Neural progenitor cell (in vitro differentiated cells): ENCODE measurements at regions not wholly inside any gene's neighbourhood (a gene's known extent, or its start where the extent isn't known, plus 50 kb on each side); places are given as distances from the start of the nearest gene placed in this dataset.
A peak's percentile ranks its signal among the peaks of the same experiment; 100 is the strongest.

ENCODE experiments used
- EZH2 ChIP-seq: fragments of 200-600 bp; sonication (generic); IDR thresholded peaks from 2 replicates; pipeline ENCODE4 v1.6.1; 2017; ENCODE audit warnings: antibody characterized with exemption, mild to moderate bottlenecking, moderate library complexity
- TF ChIP-seq, protein P1 (sequence below): fragments of 200-600 bp; sonication (generic); IDR thresholded peaks from 2 replicates; pipeline ENCODE4 v1.5.1; 2017; ENCODE audit warnings: antibody characterized with exemption, mild to moderate bottlenecking

DNA sequence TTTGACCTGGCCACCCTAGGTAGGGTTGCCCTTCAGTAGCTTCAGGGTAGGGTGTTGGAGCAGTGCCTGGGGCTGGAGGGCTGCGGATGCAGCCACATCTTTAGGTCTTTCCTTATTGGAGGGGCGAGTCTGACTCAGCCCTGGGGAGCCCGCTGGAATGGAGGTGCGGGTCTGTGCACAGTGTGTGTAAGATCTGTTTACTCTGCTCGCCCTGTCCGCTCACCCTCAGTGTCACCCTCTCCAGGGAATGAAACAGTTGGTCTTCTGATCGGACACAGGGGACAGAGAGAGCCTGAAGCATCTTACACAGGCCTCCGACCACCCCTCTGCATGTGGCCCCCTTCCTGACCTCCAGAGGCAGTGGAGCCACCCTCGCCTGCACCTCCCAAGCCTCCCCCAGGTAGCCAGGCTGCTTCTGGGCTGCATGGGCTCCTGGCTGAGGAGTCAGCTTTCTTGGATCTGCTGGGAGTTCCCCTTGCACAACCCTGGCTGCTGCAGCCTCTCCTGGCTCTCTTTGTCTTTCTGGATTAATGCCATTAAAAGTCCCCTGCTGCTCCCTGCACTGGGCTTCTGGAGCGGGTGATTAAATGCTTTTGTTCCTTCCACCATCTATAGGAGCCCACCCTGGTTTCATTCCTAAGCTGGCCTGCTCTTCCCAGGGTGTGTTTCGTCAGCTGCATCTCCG is 82.6 kb downstream of the ASB1 start:
- TF ChIP-seq, protein P1, sequence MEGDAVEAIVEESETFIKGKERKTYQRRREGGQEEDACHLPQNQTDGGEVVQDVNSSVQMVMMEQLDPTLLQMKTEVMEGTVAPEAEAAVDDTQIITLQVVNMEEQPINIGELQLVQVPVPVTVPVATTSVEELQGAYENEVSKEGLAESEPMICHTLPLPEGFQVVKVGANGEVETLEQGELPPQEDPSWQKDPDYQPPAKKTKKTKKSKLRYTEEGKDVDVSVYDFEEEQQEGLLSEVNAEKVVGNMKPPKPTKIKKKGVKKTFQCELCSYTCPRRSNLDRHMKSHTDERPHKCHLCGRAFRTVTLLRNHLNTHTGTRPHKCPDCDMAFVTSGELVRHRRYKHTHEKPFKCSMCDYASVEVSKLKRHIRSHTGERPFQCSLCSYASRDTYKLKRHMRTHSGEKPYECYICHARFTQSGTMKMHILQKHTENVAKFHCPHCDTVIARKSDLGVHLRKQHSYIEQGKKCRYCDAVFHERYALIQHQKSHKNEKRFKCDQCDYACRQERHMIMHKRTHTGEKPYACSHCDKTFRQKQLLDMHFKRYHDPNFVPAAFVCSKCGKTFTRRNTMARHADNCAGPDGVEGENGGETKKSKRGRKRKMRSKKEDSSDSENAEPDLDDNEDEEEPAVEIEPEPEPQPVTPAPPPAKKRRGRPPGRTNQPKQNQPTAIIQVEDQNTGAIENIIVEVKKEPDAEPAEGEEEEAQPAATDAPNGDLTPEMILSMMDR, result peak; percentile 12
- TF ChIP-seq EZH2, result no peak
